NCI-H2196 treated with DMSO at 0.1 percent for 48 hours (cell line): ENCODE measurements at regions not wholly inside any gene's neighbourhood (a gene's known extent, or its start where the extent isn't known, plus 50 kb on each side); places are given as distances from the start of the nearest gene placed in this dataset.

ENCODE experiments used
- DNase-seq: peaks from one replicate; lab custom pipeline; 2025; ENCODE audit not compliant: unreplicated experiment; lab: John Stamatoyannopoulos, UW

- DNase-seq: no peak
Measured at GRCh38 chr11:31863170-31863832, 52.2 kb upstream of the PAX6 start.

- DNase-seq: no peak
Measured at GRCh38 chr11:31861011-31861410, 49.9 kb upstream of the PAX6 start.
